ENCODE measurements at regions not wholly inside any gene's neighbourhood (a gene's known extent, or its start where the extent isn't known, plus 50 kb on each side); places are given as distances from the start of the nearest gene placed in this dataset.
"Not testable (repeated sequence)": the region's sequence is repeated elsewhere in the genome, so short reads cannot be mapped to it uniquely, and the experiment has no call there.

DNA sequence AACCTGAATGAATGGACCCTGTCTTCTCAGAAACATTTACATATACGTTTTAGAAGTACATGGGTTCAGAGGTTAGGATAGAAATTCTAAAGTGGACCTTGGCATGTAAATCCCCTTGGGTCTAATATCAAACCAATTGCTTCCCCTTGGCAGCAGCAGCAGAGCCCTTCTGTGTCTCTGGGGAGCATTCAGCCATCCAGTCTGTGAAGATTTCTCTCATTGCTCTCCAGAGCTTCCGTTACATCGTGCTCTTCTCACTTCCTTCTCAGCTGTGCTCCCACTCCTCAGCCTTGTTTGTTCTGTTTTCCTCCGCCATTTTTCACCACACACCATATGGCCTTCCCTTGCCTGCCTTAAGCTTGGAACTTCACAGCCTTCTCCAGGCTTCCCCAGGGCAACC is 61.5 kb upstream of the ATP1B1 start:
- TF ChIP-seq, protein P1, sequence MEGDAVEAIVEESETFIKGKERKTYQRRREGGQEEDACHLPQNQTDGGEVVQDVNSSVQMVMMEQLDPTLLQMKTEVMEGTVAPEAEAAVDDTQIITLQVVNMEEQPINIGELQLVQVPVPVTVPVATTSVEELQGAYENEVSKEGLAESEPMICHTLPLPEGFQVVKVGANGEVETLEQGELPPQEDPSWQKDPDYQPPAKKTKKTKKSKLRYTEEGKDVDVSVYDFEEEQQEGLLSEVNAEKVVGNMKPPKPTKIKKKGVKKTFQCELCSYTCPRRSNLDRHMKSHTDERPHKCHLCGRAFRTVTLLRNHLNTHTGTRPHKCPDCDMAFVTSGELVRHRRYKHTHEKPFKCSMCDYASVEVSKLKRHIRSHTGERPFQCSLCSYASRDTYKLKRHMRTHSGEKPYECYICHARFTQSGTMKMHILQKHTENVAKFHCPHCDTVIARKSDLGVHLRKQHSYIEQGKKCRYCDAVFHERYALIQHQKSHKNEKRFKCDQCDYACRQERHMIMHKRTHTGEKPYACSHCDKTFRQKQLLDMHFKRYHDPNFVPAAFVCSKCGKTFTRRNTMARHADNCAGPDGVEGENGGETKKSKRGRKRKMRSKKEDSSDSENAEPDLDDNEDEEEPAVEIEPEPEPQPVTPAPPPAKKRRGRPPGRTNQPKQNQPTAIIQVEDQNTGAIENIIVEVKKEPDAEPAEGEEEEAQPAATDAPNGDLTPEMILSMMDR (IDR thresholded peaks at IDR 0.05; ENCODE audit: low read depth, low read length): no peak
- no peak overlapping the region for H3K4me3 ChIP-seq (ENCODE audit: low read depth, low read length)

- H3K4me3 ChIP-seq (ENCODE audit: low read depth, low read length): no peak overlapping the region
- TF ChIP-seq, protein P1 (IDR thresholded peaks at IDR 0.05; ENCODE audit: low read depth, low read length): no peak
These were observed 59.8 kb upstream of the ATP1B1 start for GRCh38 chr1:169046671-169047070.

DNA sequence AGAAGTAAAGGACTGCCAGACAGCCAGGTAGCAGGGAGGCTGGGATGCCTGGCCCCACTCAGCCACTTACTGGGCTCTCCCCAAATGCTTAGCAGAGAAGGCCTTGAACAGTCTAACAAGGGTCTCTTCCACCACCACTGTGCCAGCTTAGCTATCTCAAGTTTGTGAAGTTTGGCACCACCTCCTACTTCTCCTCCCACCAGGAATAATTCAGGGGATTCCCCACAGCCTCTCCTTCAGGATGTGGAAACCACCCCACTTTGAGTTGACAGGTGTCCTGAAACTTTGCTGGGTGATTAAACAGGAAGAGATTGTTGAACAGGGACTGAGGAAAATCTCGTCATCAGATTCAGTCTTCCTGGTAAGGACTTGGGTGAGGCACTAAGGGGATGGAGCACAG is 59.4 kb upstream of the ATP1B1 start:
- TF ChIP-seq, protein P1 (IDR thresholded peaks at IDR 0.05; ENCODE audit: low read depth, low read length): no peak
- H3K4me3 ChIP-seq (ENCODE audit: low read depth, low read length): no peak overlapping the region

GRCh38 chr1:169048043-169048442 is 58.4 kb upstream of the ATP1B1 start:
- H3K4me3 ChIP-seq (ENCODE audit: low read depth, low read length): no peak overlapping the region
- TF ChIP-seq, protein P1 (IDR thresholded peaks at IDR 0.05; ENCODE audit: low read depth, low read length): no peak

- TF ChIP-seq, protein P1 (IDR thresholded peaks at IDR 0.05; ENCODE audit: low read depth, low read length): no peak
These were observed 57.1 kb upstream of the ATP1B1 start for GRCh38 chr1:169049258-169049938.

DNA sequence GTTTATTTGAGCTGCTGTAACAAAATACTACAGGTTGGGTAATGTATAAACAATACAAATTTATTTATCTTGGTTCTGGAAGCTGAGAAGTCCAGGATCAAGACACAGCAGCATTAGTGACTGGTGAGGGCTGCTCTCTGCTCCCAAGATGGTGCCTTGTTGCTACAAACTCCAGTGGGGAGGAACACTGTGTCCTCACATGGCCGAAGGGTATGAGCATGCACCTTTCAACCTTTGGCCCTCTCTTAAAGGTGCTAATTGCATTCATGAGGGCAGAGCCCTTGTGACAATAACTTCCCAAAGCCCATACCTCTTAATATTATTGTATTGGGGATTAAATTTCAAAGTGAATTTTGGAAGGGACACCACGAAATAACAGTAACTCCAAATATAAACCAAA is 55.3 kb upstream of the ATP1B1 start:
- TF ChIP-seq, protein P1 (IDR thresholded peaks at IDR 0.05; ENCODE audit: low read depth, low read length): no peak
- no peak overlapping the region for H3K4me3 ChIP-seq (ENCODE audit: low read depth, low read length)

More at GRCh38 chr1:169049258-169049938, 57.1 kb upstream of the ATP1B1 start:
- H3K4me3 ChIP-seq (ENCODE audit: low read depth, low read length): no peak overlapping the region

GRCh38 chr1:169052171-169052570 is 54.3 kb upstream of the ATP1B1 start:
- not testable (repeated sequence) for H3K4me3 ChIP-seq (ENCODE audit: low read depth, low read length)

- TF ChIP-seq, protein P1 (IDR thresholded peaks at IDR 0.05; ENCODE audit: low read depth, low read length): no peak
- no peak overlapping the region for H3K4me3 ChIP-seq (ENCODE audit: low read depth, low read length)
These were observed 53.8 kb upstream of the ATP1B1 start for GRCh38 chr1:169052727-169053126.

Measured in WI38 (cell line).